ENCODE measurements at regions not wholly inside any gene's neighbourhood (a gene's known extent, or its start where the extent isn't known, plus 50 kb on each side); places are given as distances from the start of the nearest gene placed in this dataset.

DNA sequence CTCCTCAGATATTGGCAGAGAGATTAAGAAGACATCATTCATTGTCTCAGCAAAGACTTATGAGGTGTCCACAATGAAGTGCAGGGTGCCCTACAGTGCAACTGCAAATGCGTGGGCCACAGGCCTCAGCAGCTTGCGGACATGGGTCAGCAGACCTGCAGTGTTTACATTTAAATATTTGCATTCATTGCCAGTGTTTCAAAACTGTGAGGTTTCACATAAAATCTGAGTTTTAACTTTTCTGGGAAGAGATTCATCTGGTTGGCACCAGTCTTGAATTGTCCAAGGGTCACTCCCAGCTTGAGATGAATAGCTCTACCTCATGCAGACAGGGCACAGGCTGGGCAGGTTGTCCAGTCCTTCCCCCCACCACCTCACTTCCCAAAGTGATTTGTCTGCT lies 286.8 kb upstream of the DUSP10 start:
- no peak overlapping the region for H3K27ac ChIP-seq
- TF ChIP-seq POLR2AphosphoS5 (IDR thresholded peaks at IDR 0.05) (no peak), EP300 (IDR thresholded peaks at IDR 0.05) (no peak), POLR2A (IDR thresholded peaks at IDR 0.05) (no peak)
- TF ChIP-seq, protein P1, sequence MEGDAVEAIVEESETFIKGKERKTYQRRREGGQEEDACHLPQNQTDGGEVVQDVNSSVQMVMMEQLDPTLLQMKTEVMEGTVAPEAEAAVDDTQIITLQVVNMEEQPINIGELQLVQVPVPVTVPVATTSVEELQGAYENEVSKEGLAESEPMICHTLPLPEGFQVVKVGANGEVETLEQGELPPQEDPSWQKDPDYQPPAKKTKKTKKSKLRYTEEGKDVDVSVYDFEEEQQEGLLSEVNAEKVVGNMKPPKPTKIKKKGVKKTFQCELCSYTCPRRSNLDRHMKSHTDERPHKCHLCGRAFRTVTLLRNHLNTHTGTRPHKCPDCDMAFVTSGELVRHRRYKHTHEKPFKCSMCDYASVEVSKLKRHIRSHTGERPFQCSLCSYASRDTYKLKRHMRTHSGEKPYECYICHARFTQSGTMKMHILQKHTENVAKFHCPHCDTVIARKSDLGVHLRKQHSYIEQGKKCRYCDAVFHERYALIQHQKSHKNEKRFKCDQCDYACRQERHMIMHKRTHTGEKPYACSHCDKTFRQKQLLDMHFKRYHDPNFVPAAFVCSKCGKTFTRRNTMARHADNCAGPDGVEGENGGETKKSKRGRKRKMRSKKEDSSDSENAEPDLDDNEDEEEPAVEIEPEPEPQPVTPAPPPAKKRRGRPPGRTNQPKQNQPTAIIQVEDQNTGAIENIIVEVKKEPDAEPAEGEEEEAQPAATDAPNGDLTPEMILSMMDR (IDR thresholded peaks at IDR 0.05): no peak
- 85 to 94% methylated on average over 2 of the region's 2 CpGs for WGBS, 2 donors
- no peaks in the 10 kb centered on the region for H3K27me3 ChIP-seq
- no peaks in the 10 kb centered on the region for H3K4me1 ChIP-seq
- ATAC-seq (ENCODE audit: low FRiP score in 2 of 2): no peak
- H3K4me3 ChIP-seq: no peak overlapping the region
- no peak for DNase-seq
- no peaks in the 10 kb centered on the region for H3K9me3 ChIP-seq
- no peaks in the 10 kb centered on the region for H3K36me3 ChIP-seq

DNA sequence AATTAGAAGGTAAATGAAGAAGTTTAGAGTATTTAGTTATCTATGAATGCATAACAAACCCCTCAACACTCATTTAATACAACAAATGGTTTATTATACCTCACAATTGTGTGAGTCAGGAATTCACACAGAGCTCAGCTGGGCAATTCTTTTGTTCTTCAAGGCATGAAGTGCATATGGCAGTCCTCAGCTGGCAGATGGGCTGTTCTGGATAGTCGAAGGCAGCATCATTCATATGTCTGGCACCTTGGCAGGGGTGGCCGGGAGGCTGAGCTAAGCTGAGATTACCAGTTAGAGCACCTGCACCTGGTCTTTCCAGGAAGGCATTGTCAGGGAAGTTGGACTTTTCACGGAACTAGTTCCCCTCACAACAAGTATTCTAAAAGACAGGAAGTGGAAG lies 286.2 kb upstream of the DUSP10 start:
- no peak for TF ChIP-seq POLR2A (IDR thresholded peaks at IDR 0.05)
- TF ChIP-seq EP300 (IDR thresholded peaks at IDR 0.05): no peak
- TF ChIP-seq, protein P1 (IDR thresholded peaks at IDR 0.05): no peak
- no peak for TF ChIP-seq POLR2AphosphoS5 (IDR thresholded peaks at IDR 0.05)
- Histone ChIP-seq H3K9me3 (no peaks in the 10 kb centered on the region), H3K27me3 (no peaks in the 10 kb centered on the region), H3K4me3 (no peak overlapping the region), H3K27ac (no peak overlapping the region), H3K36me3 (no peaks in the 10 kb centered on the region), H3K4me1 (no peaks in the 10 kb centered on the region)
- DNase-seq: no peak
- ATAC-seq (ENCODE audit: low FRiP score in 2 of 2): no peak
- 80 to 86% methylated on average over 3 of the region's 3 CpGs for WGBS, 2 donors

DNA sequence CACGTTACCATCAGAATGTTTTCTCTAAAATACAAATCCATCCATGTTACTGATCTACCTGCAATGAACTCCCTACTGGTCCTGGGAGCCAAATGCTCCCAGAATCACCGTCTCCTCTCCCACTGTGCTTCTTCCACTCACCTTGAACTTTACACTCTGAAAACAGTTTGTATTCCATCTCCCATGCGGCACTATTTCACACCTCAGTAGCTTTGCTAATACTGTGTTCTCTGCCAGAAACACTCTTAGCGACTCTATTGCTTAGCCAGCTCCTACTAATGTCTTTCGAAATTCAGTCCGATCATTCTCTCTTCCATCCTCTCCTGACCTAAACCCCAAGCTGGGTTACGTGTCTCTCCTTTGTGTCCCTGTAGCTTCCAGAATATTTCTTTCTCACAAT lies 284.4 kb upstream of the DUSP10 start:
- Histone ChIP-seq H3K4me3 (no peak overlapping the region), H3K4me1 (no peaks in the 10 kb centered on the region), H3K36me3 (no peaks in the 10 kb centered on the region), H3K27me3 (no peaks in the 10 kb centered on the region), H3K9me3 (no peaks in the 10 kb centered on the region), H3K27ac (no peak overlapping the region)
- TF ChIP-seq POLR2A (IDR thresholded peaks at IDR 0.05) (no peak), EP300 (IDR thresholded peaks at IDR 0.05) (no peak), POLR2AphosphoS5 (IDR thresholded peaks at IDR 0.05) (no peak)
- TF ChIP-seq, protein P1 (IDR thresholded peaks at IDR 0.05): no peak
- ATAC-seq (ENCODE audit: low FRiP score in 2 of 2): no peak
- no peak for DNase-seq
- WGBS, 2 donors: 84 to 87% methylated on average over 7 of the region's 7 CpGs

DNA sequence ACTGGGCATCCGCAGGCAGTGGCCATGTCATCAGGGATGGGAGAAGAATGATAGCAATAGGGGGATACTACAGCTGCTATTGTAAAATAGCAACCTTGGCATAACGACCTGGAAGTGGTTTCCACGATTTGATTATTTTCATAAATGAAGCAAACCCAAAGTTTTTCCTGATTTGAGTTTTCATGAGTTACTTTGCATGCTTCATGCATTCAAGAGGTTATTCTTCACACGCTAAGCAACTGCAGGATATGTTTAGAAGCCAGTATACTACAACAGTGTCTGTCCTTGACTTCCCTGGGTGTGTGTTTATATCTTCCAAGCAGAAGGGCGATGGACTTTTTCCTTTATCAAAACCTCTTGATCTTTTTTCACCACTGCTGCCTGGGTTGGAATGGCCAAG lies 281.1 kb upstream of the DUSP10 start:
- DNase-seq: no peak

DNA sequence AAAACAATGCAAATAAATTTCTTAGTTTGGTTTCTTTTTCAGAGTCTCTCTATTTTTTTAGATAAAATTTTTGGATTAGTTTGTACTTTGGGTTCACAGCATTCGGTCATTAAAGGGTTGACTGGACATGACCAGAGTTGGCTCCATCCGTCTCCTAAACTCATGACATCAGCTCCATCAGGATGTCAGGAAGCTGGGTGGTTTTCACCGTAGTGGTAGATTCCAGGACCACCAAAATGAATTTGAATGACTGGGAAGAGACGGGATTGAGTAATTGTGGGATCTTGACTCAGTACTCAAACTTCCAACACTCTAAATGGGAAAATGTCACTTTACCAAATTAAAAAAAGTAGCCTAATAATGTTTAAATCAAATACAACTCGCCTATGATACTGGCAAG lies 279.2 kb upstream of the DUSP10 start:
- no peak for TF ChIP-seq POLR2AphosphoS5 (IDR thresholded peaks at IDR 0.05)
- TF ChIP-seq, protein P1 (IDR thresholded peaks at IDR 0.05): no peak
- TF ChIP-seq EP300 (IDR thresholded peaks at IDR 0.05): no peak
- TF ChIP-seq POLR2A (IDR thresholded peaks at IDR 0.05): no peak
- WGBS, 2 donors: 68 to 70% methylated on average over 5 of the region's 5 CpGs
- Histone ChIP-seq H3K4me3 (no peak overlapping the region), H3K9me3 (no peaks in the 10 kb centered on the region), H3K27me3 (no peaks in the 10 kb centered on the region), H3K27ac (no peak overlapping the region), H3K36me3 (no peaks in the 10 kb centered on the region), H3K4me1 (no peaks in the 10 kb centered on the region)
- DNase-seq: no peak
- no peak for ATAC-seq (ENCODE audit: low FRiP score in 2 of 2)

More for the DNA sequence above, 281.1 kb upstream of the DUSP10 start:
- TF ChIP-seq, protein P1 (IDR thresholded peaks at IDR 0.05): no peak
- TF ChIP-seq EP300 (IDR thresholded peaks at IDR 0.05) (no peak), POLR2AphosphoS5 (IDR thresholded peaks at IDR 0.05) (no peak), POLR2A (IDR thresholded peaks at IDR 0.05) (no peak)
- WGBS, 2 donors: 75 to 85% methylated on average over 5 of the region's 5 CpGs
- Histone ChIP-seq H3K9me3 (no peaks in the 10 kb centered on the region), H3K27ac (no peak overlapping the region), H3K27me3 (no peaks in the 10 kb centered on the region), H3K4me1 (no peaks in the 10 kb centered on the region), H3K4me3 (no peak overlapping the region), H3K36me3 (no peaks in the 10 kb centered on the region)
- no peak for ATAC-seq (ENCODE audit: low FRiP score in 2 of 2)
